H1 (cell line): ENCODE measurements at regions not wholly inside any gene's neighbourhood (a gene's known extent, or its start where the extent isn't known, plus 50 kb on each side); places are given as distances from the start of the nearest gene placed in this dataset.

ENCODE experiments used
- CBX5 ChIP-seq: fragments of 300-800, 300-1000 bp; sonication (generic); IDR thresholded peaks from 2 replicates; pipeline ENCODE4 v1.7.1; 2016; ENCODE audit warnings: antibody characterized with exemption, low read length, low read depth
- JUND ChIP-seq: IDR thresholded peaks from 2 replicates; pipeline ENCODE4 v1.6.1; 2011; ENCODE audit warnings: mild to moderate bottlenecking, improper control_type of control experiment, low read length
- POLR2A ChIP-seq, 2 experiments: IDR thresholded peaks; 1 replicate in 1 of 2; 2 replicates in 1 of 2; pipeline ENCODE4 v1.6.1; 2011; ENCODE audit warnings: low read depth in 2 of 2, low read length in 2 of 2, mild to moderate bottlenecking in 2 of 2; ENCODE audit errors: control extremely low read depth in 1 of 2

DNA sequence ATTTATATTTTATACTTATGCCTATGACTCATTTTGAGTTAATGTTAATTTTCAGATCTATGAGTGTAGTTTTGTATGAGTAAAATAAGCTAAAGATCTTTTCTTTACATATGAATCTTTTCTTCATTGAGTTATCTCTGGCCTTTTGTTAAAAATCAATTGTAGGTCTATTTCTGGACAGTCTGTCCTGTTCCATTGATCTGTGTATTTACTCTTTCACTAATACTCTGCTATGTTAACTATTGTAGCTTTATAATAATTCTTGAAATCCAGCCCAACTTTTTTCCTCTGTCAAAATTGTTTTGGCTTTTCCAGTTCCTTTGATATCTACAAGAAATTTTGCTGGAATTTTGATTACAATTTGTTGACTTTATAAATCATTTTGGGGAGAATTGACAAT lies 177.0 kb downstream of the RBM46 start (continued):
- TF ChIP-seq CBX5: no peak
- no peak for TF ChIP-seq POLR2A (IDR thresholded peaks at IDR 0.05; ENCODE audit: control extremely low read depth in 1 of 2, low read depth in 2 of 2, low read length in 2 of 2)
- no peak for TF ChIP-seq JUND
